Stimulated activated CD4-positive, alpha-beta T cell treated with anti-CD3 and anti-CD28 coated beads, TNF-alpha, amount 100 ng/mL, for 1 hour (primary cell): ENCODE measurements at regions not wholly inside any gene's neighbourhood (a gene's known extent, or its start where the extent isn't known, plus 50 kb on each side); places are given as distances from the start of the nearest gene placed in this dataset.

Source experiments
- DNase-seq, 3 donors: peaks; one replicate each; pipeline ENCODE4 v3.0.0-alpha.2; 2020; ENCODE audit warnings: low read depth in 3 of 3, low spot score in 1 of 3

DNA sequence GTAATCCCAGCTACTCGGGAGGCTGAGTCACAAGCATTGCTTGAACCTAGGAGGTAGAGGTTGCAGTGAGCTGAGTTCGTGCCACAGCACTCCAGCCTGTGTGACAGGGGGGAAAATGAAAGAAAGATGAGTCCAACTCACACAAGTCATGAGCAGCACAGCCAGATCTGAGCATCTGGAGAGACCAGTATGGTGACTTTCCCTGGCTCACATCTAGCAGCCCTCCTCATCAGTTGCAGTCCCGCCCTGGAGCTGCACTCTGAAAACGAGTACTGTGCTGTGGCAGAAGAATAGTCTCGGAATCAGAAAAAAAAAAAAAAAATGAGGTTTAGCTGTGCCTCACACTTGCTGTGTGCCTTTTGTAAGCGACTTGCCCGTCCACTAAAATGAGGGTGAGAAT, 74.4 kb upstream of the TRIB2 start:
- no peak for DNase-seq

- no peak for DNase-seq
These were observed 73.9 kb upstream of the TRIB2 start for GRCh38 chr2:12642859-12643258.

DNA sequence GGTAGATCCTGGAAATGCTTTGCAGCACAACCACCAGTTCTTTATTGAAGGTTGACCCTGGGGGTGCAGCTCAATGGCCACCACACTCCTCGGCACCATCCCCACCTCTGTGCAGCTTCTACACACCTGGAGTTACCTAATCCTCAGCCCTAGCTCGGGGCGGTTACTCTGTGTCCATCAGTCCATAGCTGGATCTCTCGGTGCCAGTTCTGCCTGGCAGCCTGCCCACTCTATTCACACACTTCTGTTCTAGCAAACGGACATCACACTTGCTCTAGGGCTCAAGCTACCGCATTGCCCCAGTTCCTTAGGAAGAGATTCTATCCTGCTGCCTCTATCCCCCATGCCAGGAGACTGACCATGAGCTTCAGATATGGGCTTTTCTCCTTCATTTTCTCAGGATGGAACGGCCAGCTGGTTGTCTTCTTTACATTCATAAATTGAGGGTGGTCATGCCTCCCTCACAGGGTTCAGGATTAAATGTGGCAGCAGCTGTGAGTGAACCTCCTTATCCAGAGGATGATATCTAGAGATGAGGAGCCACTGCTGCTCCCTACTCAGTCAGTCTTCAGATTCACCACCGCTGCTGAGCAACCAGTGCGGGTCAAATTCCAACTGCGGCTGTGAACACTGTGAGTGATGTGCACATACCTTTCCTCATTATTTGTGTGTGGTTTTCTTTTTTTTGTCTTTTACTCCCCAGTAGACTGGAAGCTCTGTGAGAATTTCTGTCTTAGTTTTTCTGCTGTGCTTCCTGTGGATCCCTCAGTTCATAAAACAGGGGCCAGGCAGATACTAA, 66.9 kb upstream of the TRIB2 start:
- DNase-seq, result no peak

DNA sequence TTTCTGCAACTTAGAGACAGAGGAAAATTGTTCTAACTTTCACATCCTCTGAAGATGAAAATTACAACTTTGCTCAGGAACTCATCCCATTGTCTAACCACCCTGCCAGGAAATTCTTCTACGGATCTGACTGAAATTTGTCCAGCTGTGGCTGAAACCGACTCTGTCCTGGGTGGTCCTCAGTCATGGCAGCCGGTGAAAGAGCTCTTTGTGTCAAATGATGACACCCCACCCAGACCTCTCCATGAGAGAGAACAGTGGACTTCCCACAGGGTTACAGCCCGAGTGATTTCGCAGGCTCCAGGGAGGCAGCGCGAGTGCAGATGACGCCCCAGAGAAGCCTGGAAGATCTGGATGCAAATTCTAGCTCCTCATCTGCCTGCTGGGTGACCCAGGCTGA, 65.1 kb upstream of the TRIB2 start:
- DNase-seq, result no peak

DNA sequence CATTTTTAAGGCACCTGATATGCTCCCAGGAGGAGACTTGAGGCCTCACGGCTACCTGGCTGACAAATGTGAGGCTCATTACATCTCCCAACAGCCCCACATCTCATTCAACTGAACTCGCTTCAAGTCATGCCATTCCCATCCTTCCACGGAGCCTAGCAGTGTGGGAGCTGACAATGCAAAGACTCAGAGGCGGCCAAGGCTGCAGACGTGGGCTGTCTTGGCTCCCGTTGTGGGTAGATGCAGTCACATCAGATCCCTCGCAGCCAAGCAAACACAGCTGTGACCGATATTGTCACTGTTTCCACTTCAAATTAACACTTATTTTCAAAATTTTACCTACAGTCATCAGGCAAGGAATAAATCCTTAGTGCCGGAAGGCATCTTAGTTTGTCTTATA, 64.0 kb upstream of the TRIB2 start:
- no peak for DNase-seq

DNA sequence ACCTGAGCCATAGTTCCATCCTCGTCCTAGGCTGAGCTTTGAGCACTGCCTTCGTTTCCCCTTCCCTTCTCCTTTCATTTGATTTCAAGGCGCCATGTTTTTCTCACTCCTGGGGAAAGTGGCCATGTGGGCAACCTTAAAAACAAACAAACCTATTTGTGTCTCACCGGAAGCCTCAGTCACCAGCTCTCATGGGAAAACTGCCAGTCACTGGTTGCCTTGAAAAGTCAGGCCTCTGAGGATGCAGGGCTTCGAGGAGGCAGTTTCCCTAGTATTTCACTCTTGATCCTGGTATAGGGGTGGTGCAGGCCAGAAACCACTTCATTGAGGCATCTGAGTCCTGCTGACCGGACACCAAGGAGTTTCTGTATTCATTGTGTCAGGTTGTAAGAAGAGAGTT, 59.2 kb upstream of the TRIB2 start:
- no peak for DNase-seq

DNA sequence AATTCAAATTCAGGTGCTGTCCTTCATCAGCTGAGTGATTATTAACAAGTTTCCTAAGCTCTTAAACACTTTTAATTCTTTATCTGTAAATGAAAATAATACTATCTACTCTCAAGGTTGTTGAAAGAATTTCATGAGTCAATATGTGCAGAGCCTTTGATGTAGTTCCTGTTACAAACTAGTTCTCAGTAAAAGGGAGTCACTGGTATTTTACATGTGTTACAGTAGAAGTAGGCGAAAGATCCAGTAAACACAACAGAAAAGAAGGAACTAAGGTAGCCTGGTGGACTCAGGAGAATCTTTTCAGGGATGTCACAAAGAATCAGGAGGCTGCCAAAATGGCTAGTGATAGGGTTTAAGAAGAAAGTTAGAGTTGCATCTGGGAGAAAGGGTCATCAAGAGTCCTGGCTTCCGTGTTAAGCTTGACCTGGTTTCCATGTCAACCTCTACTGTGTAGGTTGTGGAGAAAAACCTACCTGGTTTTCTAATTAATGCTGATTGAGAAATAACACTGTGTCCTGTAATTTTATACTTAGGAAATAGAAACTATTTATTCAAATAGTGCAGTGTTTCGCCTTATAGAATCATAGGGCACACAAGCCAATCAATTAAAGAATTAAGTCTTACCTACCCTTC, 58.3 kb upstream of the TRIB2 start:
- DNase-seq, result no peak

DNA sequence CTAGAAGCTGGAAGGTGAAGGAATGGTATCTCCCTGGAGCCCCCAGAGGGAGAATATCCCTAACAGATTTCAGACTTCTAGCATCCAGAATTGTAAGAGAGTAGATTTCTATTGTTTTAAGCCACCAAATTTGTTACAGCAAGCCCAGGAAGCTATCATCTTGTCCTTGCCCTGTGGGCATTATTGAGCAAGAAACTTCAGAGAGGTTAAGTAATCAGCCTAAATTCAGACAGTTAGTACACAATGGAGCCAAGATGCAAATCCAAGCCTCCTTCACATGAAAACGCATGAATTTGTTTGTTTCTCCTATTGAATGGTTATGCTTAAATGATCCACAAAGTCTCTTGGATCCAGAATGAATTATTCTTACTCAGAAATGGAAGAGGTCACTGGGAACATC, 55.2 kb upstream of the TRIB2 start:
- no peak for DNase-seq

- no peak for DNase-seq
These were observed 53.3 kb upstream of the TRIB2 start for GRCh38 chr2:12663306-12664037.

- no peak for DNase-seq
These were observed 51.4 kb upstream of the TRIB2 start for GRCh38 chr2:12665334-12665733.

GRCh38 chr2:12666445-12666844, 50.3 kb upstream of the TRIB2 start:
- no peak for DNase-seq
